LNCaP clone FGC (cell line): ENCODE measurements at regions not wholly inside any gene's neighbourhood (a gene's known extent, or its start where the extent isn't known, plus 50 kb on each side); places are given as distances from the start of the nearest gene placed in this dataset.

ENCODE experiments used
- DNase-seq: peaks from one replicate; pipeline ENCODE4 v3.0.0-alpha.2; 2011; ENCODE audit warnings: low read depth
- H3K4me3 ChIP-seq: 2 replicates; pipeline ENCODE4 v1.5.1; 2011; ENCODE audit warnings: mild to moderate bottlenecking, low read depth, low read length, control low read depth
- CTCF ChIP-seq: IDR thresholded peaks from 2 replicates; pipeline ENCODE4 v1.5.1; 2012; ENCODE audit warnings: mild to moderate bottlenecking; ENCODE audit not compliant: control insufficient read depth, insufficient read depth; ENCODE audit errors: extremely low read depth

- H3K4me3 ChIP-seq: no peak overlapping the region
- TF ChIP-seq CTCF: no peak
- DNase-seq: no peak
These were observed 322.3 kb downstream of the DLEU7 start for GRCh38 chr13:50521006-50521830.

GRCh38 chr13:50521831-50522149 lies 321.7 kb downstream of the DLEU7 start:
- no peak overlapping the region for H3K4me3 ChIP-seq
- DNase-seq: no peak
- TF ChIP-seq CTCF: no peak

GRCh38 chr13:50522506-50522905 lies 321.0 kb downstream of the DLEU7 start:
- TF ChIP-seq CTCF: no peak
- no peak overlapping the region for H3K4me3 ChIP-seq
- DNase-seq: no peak

GRCh38 chr13:50523307-50523706 lies 320.2 kb downstream of the DLEU7 start:
- no peak for DNase-seq
- no peak overlapping the region for H3K4me3 ChIP-seq
- no peak for TF ChIP-seq CTCF

- DNase-seq: no peak
- TF ChIP-seq CTCF: no peak
- H3K4me3 ChIP-seq: no peak overlapping the region
These were observed 318.9 kb downstream of the DLEU7 start for GRCh38 chr13:50524560-50524959.

GRCh38 chr13:50526661-50527071 lies 316.8 kb downstream of the DLEU7 start:
- no peak for DNase-seq
- H3K4me3 ChIP-seq: no peak overlapping the region
- TF ChIP-seq CTCF: no peak

- no peak overlapping the region for H3K4me3 ChIP-seq
- no peak for DNase-seq
- TF ChIP-seq CTCF: no peak
These were observed 316.3 kb downstream of the DLEU7 start for GRCh38 chr13:50527188-50527587.
